DND-41 (cell line): ENCODE measurements at regions not wholly inside any gene's neighbourhood (a gene's known extent, or its start where the extent isn't known, plus 50 kb on each side); places are given as distances from the start of the nearest gene placed in this dataset.

Source experiments
- EZH2 ChIP-seq: IDR thresholded peaks from 3 replicates; pipeline ENCODE4 v1.6.1; 2012; ENCODE audit warnings: borderline replicate concordance, low read depth, mild to moderate bottlenecking, moderate library complexity, low read length, inconsistent platforms; ENCODE audit not compliant: severe bottlenecking
- TF ChIP-seq, protein P1 (sequence below): IDR thresholded peaks from 2 replicates; pipeline ENCODE4 v1.5.1; 2012; ENCODE audit warnings: borderline replicate concordance, low read length, moderate library complexity, mild to moderate bottlenecking; ENCODE audit not compliant: poor library complexity, severe bottlenecking; ENCODE audit errors: extremely low read depth

DNA sequence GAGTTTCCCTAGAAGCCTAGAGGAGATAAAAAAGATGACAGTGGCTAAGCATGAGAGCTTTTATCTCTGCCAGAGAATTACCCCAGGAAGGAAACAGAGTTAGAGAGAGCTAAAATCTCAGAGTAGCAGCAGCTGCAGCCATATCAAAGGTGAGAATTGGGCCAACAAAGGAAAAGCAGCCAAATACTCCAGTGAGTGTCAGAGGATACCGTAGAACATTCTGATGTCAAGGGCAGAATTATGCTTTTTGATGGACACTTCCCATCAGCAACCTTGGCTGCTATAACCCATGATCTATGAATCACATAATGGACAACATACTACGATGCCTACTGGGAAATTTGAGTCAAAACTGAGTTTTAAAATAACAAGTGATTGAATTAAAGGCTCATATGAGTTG, 405.8 kb upstream of the CPEB2 start:
- TF ChIP-seq, protein P1, sequence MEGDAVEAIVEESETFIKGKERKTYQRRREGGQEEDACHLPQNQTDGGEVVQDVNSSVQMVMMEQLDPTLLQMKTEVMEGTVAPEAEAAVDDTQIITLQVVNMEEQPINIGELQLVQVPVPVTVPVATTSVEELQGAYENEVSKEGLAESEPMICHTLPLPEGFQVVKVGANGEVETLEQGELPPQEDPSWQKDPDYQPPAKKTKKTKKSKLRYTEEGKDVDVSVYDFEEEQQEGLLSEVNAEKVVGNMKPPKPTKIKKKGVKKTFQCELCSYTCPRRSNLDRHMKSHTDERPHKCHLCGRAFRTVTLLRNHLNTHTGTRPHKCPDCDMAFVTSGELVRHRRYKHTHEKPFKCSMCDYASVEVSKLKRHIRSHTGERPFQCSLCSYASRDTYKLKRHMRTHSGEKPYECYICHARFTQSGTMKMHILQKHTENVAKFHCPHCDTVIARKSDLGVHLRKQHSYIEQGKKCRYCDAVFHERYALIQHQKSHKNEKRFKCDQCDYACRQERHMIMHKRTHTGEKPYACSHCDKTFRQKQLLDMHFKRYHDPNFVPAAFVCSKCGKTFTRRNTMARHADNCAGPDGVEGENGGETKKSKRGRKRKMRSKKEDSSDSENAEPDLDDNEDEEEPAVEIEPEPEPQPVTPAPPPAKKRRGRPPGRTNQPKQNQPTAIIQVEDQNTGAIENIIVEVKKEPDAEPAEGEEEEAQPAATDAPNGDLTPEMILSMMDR = no peak
- TF ChIP-seq EZH2 = no peak
